Retina (tissue), 1 donor: ENCODE measurements at regions not wholly inside any gene's neighbourhood (a gene's known extent, or its start where the extent isn't known, plus 50 kb on each side); places are given as distances from the start of the nearest gene placed in this dataset.
"Not testable (repeated sequence)": the region's sequence is repeated elsewhere in the genome, so short reads cannot be mapped to it uniquely, and the experiment has no call there.

Experiments used
- DNase-seq: peaks from one replicate; pipeline ENCODE4 v3.0.0-alpha.2; 2016

GRCh38 chr5:107772418-107773310 is 101.9 kb upstream of the EFNA5 start:
- no peak for DNase-seq

- no peak for DNase-seq
These were observed 101.2 kb upstream of the EFNA5 start for GRCh38 chr5:107771926-107772325.

GRCh38 chr5:107770051-107770450 is 99.3 kb upstream of the EFNA5 start:
- DNase-seq = no peak

GRCh38 chr5:107769519-107769918 is 98.8 kb upstream of the EFNA5 start:
- DNase-seq = no peak

- DNase-seq = no peak
These were observed 96.2 kb upstream of the EFNA5 start for GRCh38 chr5:107766972-107767371.

- no peak for DNase-seq
These were observed 95.7 kb upstream of the EFNA5 start for GRCh38 chr5:107766439-107766838.

- DNase-seq = no peak
These were observed 95.0 kb upstream of the EFNA5 start for GRCh38 chr5:107765805-107766063.

GRCh38 chr5:107764976-107765804 is 94.5 kb upstream of the EFNA5 start:
- no peak for DNase-seq

GRCh38 chr5:107764282-107764681 is 93.5 kb upstream of the EFNA5 start:
- DNase-seq = no peak

GRCh38 chr5:107753427-107753826 is 82.7 kb upstream of the EFNA5 start:
- DNase-seq = no peak

GRCh38 chr5:107744418-107745330 is 73.9 kb upstream of the EFNA5 start:
- DNase-seq = no peak

- no peak for DNase-seq
These were observed 72.8 kb upstream of the EFNA5 start for GRCh38 chr5:107743373-107744000.

GRCh38 chr5:107739661-107740060 is 68.9 kb upstream of the EFNA5 start:
- DNase-seq = no peak

GRCh38 chr5:107736638-107737037 is 65.9 kb upstream of the EFNA5 start:
- no peak for DNase-seq

GRCh38 chr5:107736089-107736488 is 65.4 kb upstream of the EFNA5 start:
- not testable (repeated sequence) for DNase-seq

- DNase-seq = no peak
These were observed 64.8 kb upstream of the EFNA5 start for GRCh38 chr5:107735558-107735957.

- no peak for DNase-seq
These were observed 56.2 kb upstream of the EFNA5 start for GRCh38 chr5:107726896-107727295.

- no peak for DNase-seq
These were observed 53.9 kb upstream of the EFNA5 start for GRCh38 chr5:107724642-107725041.

GRCh38 chr5:107721241-107721640 is 50.5 kb upstream of the EFNA5 start:
- DNase-seq = not testable (repeated sequence)
